ENCODE measurements at regions not wholly inside any gene's neighbourhood (a gene's known extent, or its start where the extent isn't known, plus 50 kb on each side); places are given as distances from the start of the nearest gene placed in this dataset.

- H3K36me3 ChIP-seq: no peaks in the 10 kb centered on the region
- no peaks in the 10 kb centered on the region for H3K9me3 ChIP-seq (ENCODE audit: low read depth)
- TF ChIP-seq, protein P1, sequence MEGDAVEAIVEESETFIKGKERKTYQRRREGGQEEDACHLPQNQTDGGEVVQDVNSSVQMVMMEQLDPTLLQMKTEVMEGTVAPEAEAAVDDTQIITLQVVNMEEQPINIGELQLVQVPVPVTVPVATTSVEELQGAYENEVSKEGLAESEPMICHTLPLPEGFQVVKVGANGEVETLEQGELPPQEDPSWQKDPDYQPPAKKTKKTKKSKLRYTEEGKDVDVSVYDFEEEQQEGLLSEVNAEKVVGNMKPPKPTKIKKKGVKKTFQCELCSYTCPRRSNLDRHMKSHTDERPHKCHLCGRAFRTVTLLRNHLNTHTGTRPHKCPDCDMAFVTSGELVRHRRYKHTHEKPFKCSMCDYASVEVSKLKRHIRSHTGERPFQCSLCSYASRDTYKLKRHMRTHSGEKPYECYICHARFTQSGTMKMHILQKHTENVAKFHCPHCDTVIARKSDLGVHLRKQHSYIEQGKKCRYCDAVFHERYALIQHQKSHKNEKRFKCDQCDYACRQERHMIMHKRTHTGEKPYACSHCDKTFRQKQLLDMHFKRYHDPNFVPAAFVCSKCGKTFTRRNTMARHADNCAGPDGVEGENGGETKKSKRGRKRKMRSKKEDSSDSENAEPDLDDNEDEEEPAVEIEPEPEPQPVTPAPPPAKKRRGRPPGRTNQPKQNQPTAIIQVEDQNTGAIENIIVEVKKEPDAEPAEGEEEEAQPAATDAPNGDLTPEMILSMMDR (IDR thresholded peaks at IDR 0.05; ENCODE audit: low read depth, low read length): no peak
- no peak for DNase-seq (ENCODE audit: low read depth in 1 of 2, low spot score in 1 of 2)
- peaks cover 3% of the 10 kb centered on the region for H3K27me3 ChIP-seq
- no peak overlapping the region for H3K4me3 ChIP-seq
- no peak overlapping the region for H3K27ac ChIP-seq
- H3K4me1 ChIP-seq (ENCODE audit: low read depth): no peaks in the 10 kb centered on the region
These were observed 143.5 kb upstream of the SOX2 start for GRCh38 chr3:181568248-181568647.

- DNase-seq (ENCODE audit: low read depth in 1 of 2, low spot score in 1 of 2): no peak
- H3K27ac ChIP-seq: no peak overlapping the region
- TF ChIP-seq, protein P1 (IDR thresholded peaks at IDR 0.05; ENCODE audit: low read depth, low read length): no peak
These were observed 144.2 kb upstream of the SOX2 start for GRCh38 chr3:181567311-181568075.

DNA sequence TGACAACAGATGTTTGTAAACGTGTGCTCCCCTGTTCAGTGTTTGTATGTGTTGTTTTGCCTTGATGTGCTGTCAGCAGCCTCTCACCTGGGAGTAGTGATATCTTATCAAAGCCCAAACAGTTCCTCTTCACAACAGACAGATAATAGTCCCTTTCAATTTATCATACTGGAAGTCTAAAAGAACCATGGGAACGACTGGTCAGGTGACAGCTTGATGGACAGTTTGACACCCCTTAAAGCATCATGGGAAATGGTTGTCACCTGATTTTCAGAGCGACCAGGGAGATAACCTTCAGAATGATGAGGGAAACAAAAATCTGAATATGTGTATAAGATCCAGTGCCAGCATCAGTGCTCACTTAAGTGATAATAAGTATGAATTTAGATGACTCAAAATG lies 146.3 kb upstream of the SOX2 start:
- H3K9me3 ChIP-seq (ENCODE audit: low read depth): no peaks in the 10 kb centered on the region
- peaks cover 3% of the 10 kb centered on the region for H3K27me3 ChIP-seq
- H3K36me3 ChIP-seq: no peaks in the 10 kb centered on the region
- TF ChIP-seq, protein P1 (IDR thresholded peaks at IDR 0.05; ENCODE audit: low read depth, low read length): no peak
- H3K4me3 ChIP-seq: no peak overlapping the region
- H3K27ac ChIP-seq: no peak overlapping the region
- DNase-seq (ENCODE audit: low read depth in 1 of 2, low spot score in 1 of 2): no peak
- no peaks in the 10 kb centered on the region for H3K4me1 ChIP-seq (ENCODE audit: low read depth)

More at GRCh38 chr3:181567311-181568075, 144.2 kb upstream of the SOX2 start:
- H3K4me3 ChIP-seq: no peak overlapping the region
- peaks cover 3% of the 10 kb centered on the region for H3K27me3 ChIP-seq
- H3K9me3 ChIP-seq (ENCODE audit: low read depth): no peaks in the 10 kb centered on the region
- H3K4me1 ChIP-seq (ENCODE audit: low read depth): no peaks in the 10 kb centered on the region
- no peaks in the 10 kb centered on the region for H3K36me3 ChIP-seq

DNA sequence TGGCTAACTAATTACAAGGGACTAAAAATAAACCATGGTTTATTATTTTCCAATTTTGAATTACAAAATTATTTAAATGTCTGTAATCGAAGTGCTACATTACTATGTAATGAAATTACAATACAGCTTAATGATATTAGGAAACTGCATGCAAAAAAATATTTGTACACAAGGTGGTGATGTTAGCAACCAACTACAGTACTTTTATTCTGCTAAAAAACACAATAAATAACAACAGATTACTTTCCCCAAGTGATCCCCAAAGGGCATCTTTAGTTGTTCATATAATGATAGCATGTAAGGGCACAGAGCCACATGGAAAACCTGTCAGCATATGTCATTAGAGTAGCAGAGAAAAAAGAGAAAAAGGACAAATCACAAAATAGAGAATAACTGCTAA lies 147.5 kb upstream of the SOX2 start:
- Histone ChIP-seq H3K4me1 (ENCODE audit: low read depth) (no peaks in the 10 kb centered on the region), H3K4me3 (no peak overlapping the region), H3K9me3 (ENCODE audit: low read depth) (no peaks in the 10 kb centered on the region), H3K36me3 (no peaks in the 10 kb centered on the region), H3K27me3 (peaks cover 3% of the 10 kb centered on the region), H3K27ac (no peak overlapping the region)
- DNase-seq (ENCODE audit: low read depth in 1 of 2, low spot score in 1 of 2): no peak
- TF ChIP-seq, protein P1 (IDR thresholded peaks at IDR 0.05; ENCODE audit: low read depth, low read length): no peak

- Histone ChIP-seq H3K27ac (no peak overlapping the region), H3K9me3 (ENCODE audit: low read depth) (no peaks in the 10 kb centered on the region), H3K4me3 (no peak overlapping the region), H3K4me1 (ENCODE audit: low read depth) (no peaks in the 10 kb centered on the region), H3K27me3 (peaks cover 3% of the 10 kb centered on the region), H3K36me3 (no peaks in the 10 kb centered on the region)
- TF ChIP-seq, protein P1 (IDR thresholded peaks at IDR 0.05; ENCODE audit: low read depth, low read length): no peak
- DNase-seq (ENCODE audit: low read depth in 1 of 2, low spot score in 1 of 2): no peak
These were observed 150.3 kb upstream of the SOX2 start for GRCh38 chr3:181561139-181562031.

All from cardiac muscle cell (in vitro differentiated cells and primary cell).